HTR-8/SVneo (cell line): ENCODE measurements at regions not wholly inside any gene's neighbourhood (a gene's known extent, or its start where the extent isn't known, plus 50 kb on each side); places are given as distances from the start of the nearest gene placed in this dataset.
"Not testable (repeated sequence)": the region's sequence is repeated elsewhere in the genome, so short reads cannot be mapped to it uniquely, and the experiment has no call there.

ENCODE experiments used
- DNase-seq: peaks from one replicate; pipeline ENCODE4 v3.0.0; 2011; ENCODE audit warnings: low spot score, mixed read lengths; ENCODE audit not compliant: insufficient read length
- FAIRE-seq: peaks from 2 replicates; lab custom pipeline; 2011; peaks lifted over from hg19 to GRCh38; lab: Jason Lieb, UNC

DNA sequence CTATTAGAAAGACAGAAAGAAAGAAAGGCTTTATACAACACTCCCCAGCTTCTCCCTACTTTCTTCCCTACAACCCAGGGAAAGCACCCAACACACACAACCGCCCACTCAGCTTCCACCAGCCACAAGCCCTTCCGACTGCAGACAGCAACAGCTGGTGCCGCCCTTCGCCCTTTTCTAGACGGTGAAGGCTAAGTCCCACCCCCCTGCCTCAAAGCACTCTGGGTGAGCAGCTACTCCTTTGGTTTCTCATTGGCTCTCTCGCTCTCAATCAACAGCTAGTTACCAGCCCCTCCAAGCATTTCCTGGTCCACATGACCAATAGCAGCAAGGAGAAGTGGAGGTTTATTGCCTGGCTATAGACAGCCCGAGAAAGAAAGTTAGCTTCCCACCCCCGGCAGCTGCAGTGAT lies 230.1 kb upstream of the MOCS1 start:
- FAIRE-seq (no peak), DNase-seq (peak; percentile 12)

DNA sequence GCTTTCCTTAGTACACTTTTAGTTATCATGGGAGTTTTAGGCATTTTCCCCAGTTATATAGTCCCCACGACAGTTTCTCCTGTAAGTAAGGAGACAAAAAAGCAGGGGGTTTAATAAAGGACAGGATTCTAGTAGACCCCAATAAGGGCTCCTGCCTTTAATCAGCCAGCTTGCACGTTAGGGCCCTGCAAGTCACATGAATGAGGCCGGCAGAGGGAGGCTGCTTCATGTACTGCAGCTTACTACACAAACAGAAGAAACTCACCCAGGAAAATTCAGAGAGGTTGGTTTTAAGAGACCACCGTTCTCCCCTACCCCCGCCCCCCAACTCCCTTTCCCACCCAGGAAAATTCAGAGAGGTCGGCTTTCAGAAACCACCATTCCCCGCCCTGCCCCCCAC lies 229.7 kb upstream of the MOCS1 start:
- DNase-seq = no peak
- FAIRE-seq = no peak

DNA sequence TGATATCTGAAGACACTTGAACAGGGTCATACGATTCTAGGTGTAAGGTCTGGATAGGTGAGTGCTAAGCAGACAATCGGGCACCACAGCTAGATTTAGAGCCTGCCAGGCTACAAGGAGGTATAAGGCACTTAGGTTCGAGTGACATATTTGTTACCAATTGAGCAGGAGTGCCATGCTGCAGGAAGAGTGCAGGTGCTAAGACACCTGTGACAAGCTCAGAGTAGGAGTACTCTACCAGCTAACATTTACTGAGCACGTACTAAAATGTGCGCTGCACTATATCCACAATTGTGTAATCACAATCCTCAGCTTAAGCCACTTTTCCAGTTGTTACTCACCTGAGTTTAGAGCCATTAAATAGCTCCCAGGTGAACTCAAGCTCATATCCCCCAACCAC lies 227.8 kb upstream of the MOCS1 start:
- peak; percentile 54 for FAIRE-seq
- DNase-seq = no peak

- no peak for FAIRE-seq
- DNase-seq = no peak
Measured at GRCh38 chr6:40160826-40161225, 226.6 kb upstream of the MOCS1 start.

- DNase-seq = no peak
- FAIRE-seq = no peak
Measured at GRCh38 chr6:40159865-40160264, 225.6 kb upstream of the MOCS1 start.

DNA sequence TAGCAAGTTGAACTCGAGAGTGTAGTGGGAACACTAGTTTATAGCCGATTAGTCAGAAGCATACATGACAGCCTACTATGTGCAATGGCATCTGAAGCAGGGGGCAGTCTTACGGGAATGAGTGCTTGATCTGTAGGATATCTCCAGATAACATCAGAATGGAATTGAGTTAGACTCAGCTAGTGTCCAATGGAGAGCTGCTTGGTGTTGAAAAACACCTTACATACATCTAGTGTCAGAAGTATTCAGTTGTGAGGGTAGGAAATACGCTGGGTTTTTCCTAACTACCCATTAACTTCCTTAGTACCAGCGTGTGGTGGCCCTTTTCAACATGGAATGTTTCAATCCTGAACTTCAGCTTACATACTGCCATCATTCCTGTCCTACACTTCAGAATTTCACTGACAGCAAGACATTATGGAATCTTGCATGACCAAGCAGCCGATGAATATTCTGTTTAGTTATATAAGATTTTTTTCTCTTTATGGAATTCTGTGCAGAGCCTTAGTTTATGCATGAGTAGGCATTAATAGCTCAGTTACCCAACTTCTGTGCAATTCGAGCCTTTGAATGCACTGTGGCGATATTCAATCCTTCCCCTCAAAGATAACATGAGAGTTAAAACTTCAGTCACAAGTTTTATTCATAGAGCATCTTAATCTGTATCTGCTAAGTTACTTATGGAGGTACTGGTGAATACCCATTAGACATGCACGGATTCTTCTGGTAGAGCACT lies 218.6 kb upstream of the MOCS1 start:
- no peak for FAIRE-seq
- no peak for DNase-seq

DNA sequence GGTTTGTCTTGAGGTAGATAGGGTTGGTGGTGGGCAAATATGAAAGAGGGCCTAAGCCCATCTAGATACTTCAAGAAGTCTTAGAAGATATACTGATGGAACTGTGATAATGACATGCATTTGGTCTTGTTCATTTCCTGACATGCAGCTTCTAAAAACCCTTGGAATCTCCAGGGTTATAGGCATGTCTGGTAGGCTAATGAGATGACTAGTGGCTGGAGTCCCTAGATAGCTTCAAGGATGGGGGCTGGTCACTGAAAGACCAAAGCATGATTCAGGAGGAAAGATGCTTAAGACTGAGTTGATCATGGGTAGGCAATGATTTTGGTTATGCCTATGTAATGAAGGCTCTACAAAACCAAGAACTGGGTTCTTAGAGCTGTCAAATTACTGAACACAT lies 217.9 kb upstream of the MOCS1 start:
- DNase-seq = no peak
- no peak for FAIRE-seq

GRCh38 chr6:40148882-40149573 lies 214.8 kb upstream of the MOCS1 start:
- FAIRE-seq (no peak), DNase-seq (no peak)

DNA sequence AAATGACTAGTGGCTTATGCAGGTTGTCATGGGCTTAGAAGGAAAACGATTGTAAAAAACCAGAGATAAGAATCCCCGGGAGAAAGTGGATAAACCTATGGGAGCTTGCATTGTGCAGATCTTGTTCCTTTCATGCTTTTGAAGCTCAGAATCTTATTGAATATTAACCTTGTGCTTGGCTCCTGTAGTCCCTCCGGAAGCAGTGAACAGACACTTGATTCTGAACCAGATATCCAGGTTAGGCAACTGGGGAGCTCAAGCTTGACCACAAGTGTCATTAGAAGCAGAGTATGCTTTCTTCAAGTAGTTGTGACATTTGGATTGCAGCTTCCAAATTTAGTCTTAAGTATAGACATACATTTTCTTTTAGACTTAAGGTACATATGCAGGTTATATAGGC lies 212.6 kb upstream of the MOCS1 start:
- FAIRE-seq (no peak), DNase-seq (no peak)

- FAIRE-seq (no peak), DNase-seq (no peak)
Measured at GRCh38 chr6:40139447-40139846, 205.2 kb upstream of the MOCS1 start.

- FAIRE-seq = no peak
Measured at GRCh38 chr6:40138273-40138720, 204.0 kb upstream of the MOCS1 start.

GRCh38 chr6:40135491-40136072 lies 201.3 kb upstream of the MOCS1 start:
- FAIRE-seq (no peak), DNase-seq (no peak)

More at GRCh38 chr6:40138273-40138720, 204.0 kb upstream of the MOCS1 start:
- no peak for DNase-seq

DNA sequence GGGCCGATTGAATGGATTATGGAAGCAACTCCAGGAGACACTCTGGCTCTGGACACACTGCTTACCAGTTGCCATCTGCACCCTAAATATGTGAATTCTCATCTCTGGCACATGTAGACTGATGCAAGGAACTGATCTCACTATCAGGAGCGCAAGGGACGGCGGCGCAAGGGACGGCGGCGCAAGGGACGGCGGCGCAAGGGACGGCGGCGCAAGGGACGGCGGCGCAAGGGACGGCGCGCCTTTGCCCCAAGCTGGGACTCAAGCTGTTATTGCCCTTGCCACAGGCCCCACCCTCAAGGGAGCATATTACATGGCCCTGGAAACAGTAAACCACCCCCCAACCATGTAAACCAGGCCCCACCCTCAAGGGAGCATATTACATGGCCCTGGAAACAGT lies 199.7 kb upstream of the MOCS1 start:
- not testable (repeated sequence) for FAIRE-seq, DNase-seq

- DNase-seq (no peak), FAIRE-seq (no peak)
Measured at GRCh38 chr6:40131675-40132074, 197.4 kb upstream of the MOCS1 start.

- FAIRE-seq (no peak), DNase-seq (no peak)
Measured at GRCh38 chr6:40128127-40128526, 193.9 kb upstream of the MOCS1 start.

DNA sequence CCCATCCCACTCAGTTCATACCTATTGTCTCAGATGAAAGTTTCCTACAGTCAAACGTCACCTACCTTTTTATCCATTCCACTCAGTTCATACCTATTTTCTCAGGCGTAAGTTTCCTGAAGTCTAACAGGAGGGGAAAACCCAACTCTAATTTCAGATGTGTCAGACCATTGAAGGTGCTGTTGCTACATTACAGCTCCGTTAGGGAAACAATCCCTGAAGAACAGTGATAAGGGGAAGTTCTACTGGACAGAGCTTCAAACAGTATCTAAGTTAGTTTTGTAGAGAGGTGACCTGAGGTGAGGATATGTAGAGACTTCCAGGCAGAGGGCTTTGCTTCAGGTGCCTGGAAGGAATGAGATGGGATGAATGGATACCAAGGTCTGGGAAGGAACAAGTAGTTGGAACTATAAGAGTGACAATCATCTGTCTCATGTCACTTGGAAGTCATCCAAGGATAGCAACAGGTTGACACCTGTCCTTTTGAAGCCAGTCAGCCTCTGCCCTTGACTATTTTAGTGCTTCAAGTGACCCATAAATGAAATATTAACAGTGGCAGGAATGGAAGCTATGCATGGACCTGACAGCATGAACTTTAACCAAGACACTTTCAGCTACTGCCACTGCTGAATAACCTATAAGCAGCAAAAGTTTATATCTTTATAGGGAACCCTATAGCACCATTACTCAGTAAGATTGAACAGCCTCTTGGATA lies 191.6 kb upstream of the MOCS1 start:
- no peak for FAIRE-seq
- no peak for DNase-seq

DNA sequence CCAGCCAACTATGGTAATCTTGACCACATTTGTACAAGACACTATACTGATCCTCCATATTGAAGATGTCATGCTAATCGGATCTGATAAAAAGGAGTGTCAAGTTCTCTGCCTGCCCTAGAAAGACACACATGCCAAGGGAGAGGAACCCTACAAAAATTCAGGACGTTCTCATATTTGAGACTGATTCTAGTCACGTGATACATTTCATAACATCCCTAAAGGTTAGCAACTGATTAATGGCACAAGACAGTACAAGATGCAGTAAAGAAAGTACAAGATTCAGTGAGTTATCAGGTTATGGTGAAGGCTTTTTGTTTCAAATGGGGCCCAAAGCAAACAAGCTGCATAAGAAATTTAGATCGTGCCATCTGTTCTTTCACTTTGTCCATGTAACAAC lies 190.7 kb upstream of the MOCS1 start:
- FAIRE-seq (no peak), DNase-seq (no peak)

GRCh38 chr6:40116832-40117231 lies 182.6 kb upstream of the MOCS1 start:
- FAIRE-seq (no peak), DNase-seq (no peak)

DNA sequence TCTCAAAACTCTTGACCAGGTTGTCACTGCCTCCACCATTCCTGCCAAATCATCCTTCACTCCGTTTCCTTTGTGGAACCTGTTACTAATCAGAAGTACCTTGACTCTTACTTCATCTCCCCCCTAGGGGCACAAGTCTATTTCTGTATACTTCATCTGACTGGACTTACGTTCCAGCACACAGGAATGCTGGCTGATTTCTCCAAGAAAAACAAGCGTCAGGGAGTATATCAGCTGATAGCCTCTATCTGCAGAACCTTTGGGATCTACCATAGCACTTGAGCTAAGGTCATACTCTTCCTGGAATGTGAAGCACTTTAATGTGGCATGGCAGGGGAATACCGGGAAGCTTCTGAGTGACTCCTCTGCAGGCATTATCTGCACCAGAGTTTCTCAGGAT lies 178.1 kb upstream of the MOCS1 start:
- FAIRE-seq = no peak
- no peak for DNase-seq

GRCh38 chr6:40108736-40109135 lies 174.5 kb upstream of the MOCS1 start:
- FAIRE-seq = no peak
- DNase-seq = no peak

DNA sequence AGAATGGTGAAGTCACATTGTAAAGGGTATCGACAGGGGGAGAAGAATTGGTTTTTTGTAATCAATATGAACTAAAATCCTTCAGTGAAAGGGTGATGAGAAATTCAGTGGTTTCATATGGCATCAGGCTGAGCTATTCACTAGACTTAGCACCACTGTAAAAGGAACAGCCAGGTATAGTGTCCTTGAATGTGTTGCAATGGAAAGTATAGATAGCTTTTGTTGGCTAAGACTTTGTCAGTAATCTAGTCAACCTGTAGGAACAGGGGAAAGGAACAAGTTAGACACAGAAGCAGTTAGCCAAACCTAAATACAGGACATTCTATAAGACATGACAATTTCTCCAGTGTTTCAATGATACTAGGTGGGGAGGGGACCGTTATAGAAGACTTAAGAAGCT lies 172.6 kb upstream of the MOCS1 start:
- DNase-seq = no peak

More for the DNA sequence above, 172.6 kb upstream of the MOCS1 start:
- FAIRE-seq = no peak
